ENCODE measurements at regions not wholly inside any gene's neighbourhood (a gene's known extent, or its start where the extent isn't known, plus 50 kb on each side); places are given as distances from the start of the nearest gene placed in this dataset.

DNA sequence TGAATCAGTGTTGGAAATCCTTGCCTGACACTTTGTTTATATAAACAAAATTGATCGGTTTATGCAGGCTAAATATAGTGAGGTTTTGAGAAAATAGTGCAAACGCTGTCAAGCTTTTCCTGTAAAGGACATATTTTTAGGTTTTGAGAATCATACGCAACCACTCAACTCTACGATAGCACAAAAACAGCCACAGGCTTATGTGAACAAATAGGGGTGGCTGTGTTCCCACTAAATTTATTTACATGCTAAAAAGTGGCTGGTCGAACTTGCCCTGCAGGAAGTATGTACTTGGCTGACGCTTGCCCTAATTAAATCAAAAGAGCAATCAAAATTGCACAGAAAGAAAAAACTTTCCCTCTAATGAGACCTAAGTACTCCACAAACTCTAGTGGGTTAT, 234.7 kb upstream of the CACNA2D1 start:
- TF ChIP-seq, protein P1, sequence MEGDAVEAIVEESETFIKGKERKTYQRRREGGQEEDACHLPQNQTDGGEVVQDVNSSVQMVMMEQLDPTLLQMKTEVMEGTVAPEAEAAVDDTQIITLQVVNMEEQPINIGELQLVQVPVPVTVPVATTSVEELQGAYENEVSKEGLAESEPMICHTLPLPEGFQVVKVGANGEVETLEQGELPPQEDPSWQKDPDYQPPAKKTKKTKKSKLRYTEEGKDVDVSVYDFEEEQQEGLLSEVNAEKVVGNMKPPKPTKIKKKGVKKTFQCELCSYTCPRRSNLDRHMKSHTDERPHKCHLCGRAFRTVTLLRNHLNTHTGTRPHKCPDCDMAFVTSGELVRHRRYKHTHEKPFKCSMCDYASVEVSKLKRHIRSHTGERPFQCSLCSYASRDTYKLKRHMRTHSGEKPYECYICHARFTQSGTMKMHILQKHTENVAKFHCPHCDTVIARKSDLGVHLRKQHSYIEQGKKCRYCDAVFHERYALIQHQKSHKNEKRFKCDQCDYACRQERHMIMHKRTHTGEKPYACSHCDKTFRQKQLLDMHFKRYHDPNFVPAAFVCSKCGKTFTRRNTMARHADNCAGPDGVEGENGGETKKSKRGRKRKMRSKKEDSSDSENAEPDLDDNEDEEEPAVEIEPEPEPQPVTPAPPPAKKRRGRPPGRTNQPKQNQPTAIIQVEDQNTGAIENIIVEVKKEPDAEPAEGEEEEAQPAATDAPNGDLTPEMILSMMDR (conservative IDR thresholded peaks at IDR 0.05; ENCODE audit: low read depth, low read length): no peak
- no peak for TF ChIP-seq EZH2phosphoT487 (IDR thresholded peaks at IDR 0.05; ENCODE audit: borderline replicate concordance, low read length)

Data from PC-3 (cell line).